ENCODE measurements at regions not wholly inside any gene's neighbourhood (a gene's known extent, or its start where the extent isn't known, plus 50 kb on each side); places are given as distances from the start of the nearest gene placed in this dataset.

GRCh38 chr6:23561732-23562131 is 564.3 kb upstream of the NRSN1 start:
- TF ChIP-seq CTCF (tag by site-specific recombination; IDR thresholded peaks at IDR 0.05) (no peak), ZNF548 (tag by site-specific recombination; IDR thresholded peaks at IDR 0.05) (no peak), ZNF311 (tag by site-specific recombination; IDR thresholded peaks at IDR 0.05; ENCODE audit: borderline replicate concordance) (no peak), ZXDB (tag by site-specific recombination; IDR thresholded peaks at IDR 0.05) (no peak), ZNF2 (tag by site-specific recombination; IDR thresholded peaks at IDR 0.05) (no peak), ZNF416 (tag by site-specific recombination; IDR thresholded peaks at IDR 0.05) (no peak), ZNF514 (tag by site-specific recombination; IDR thresholded peaks at IDR 0.05) (no peak), ZNF394 (tag by site-specific recombination; IDR thresholded peaks at IDR 0.05; ENCODE audit: borderline replicate concordance) (no peak), YY1 (tag by site-specific recombination; IDR thresholded peaks at IDR 0.05) (no peak)
